ENCODE measurements at regions not wholly inside any gene's neighbourhood (a gene's known extent, or its start where the extent isn't known, plus 50 kb on each side); places are given as distances from the start of the nearest gene placed in this dataset.
A peak's percentile ranks its signal among the peaks of the same experiment; 100 is the strongest.
"Not testable (repeated sequence)": the region's sequence is repeated elsewhere in the genome, so short reads cannot be mapped to it uniquely, and the experiment has no call there.

DNA sequence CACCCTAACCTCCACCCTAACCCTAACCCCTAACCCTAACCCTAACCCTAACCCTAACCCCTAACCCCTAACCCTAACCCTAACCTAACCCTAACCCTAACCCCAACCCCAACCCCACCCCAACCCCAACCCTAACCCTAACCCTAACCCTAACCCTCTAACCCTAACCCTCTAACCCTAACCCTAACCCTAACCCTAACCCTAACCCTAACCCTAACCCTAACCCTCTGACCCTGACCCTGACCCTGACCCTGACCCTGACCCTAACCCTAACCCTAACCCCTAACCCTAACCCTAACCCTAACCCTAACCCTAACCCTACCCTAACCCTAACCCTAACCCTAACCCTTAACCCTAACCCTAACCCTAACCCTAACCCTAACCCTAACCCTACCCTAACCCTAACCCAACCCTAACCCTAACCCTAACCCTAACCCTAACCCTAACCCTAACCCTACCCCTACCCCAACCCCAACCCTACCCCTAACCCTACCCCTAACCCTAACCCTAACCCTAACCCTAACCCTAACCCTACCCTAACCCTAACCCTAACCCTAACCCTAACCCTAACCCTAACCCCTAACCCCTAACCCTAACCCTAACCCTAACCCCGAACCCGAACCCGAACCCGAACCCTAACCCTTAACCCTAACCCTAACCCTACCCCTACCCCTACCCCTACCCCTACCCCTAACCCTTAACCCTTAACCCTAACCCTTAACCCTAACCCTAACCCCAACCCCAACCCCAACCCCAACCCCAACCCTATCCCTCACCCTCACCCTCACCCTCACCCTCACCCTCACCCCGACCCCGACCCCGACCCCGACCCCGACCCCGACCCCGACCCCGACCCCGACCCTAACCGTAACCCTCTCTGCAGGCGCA is 186.2 kb upstream of the CHL1 start:
- DNase-seq (ENCODE audit: low spot score) = not testable (repeated sequence)

GRCh38 chr3:11734-12133 is 184.8 kb upstream of the CHL1 start:
- no peak for DNase-seq (ENCODE audit: low spot score)

GRCh38 chr3:14652-15051 is 181.9 kb upstream of the CHL1 start:
- peak; percentile 3 for DNase-seq (ENCODE audit: low spot score)

DNA sequence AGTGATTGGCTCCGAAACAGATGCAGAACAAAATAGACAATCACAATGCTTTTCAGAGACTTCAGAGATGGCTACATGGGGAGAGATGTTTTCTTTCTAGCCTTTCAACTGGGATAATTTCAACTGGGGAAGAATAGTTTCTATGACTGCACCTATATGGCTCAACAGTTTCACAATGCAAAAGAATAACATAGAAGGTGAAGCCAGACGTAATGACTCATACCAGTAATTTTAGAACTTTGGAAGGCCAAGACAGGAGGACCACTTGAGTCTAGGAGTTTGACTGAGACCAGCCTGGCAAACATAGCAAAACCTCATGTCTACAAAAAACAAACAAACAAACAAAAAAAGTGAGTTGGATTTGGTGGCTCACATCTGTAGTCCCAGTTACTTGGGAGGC is 180.2 kb upstream of the CHL1 start:
- DNase-seq (ENCODE audit: low spot score) = no peak

GRCh38 chr3:20421-20820 is 176.1 kb upstream of the CHL1 start:
- DNase-seq (ENCODE audit: low spot score) = no peak

DNA sequence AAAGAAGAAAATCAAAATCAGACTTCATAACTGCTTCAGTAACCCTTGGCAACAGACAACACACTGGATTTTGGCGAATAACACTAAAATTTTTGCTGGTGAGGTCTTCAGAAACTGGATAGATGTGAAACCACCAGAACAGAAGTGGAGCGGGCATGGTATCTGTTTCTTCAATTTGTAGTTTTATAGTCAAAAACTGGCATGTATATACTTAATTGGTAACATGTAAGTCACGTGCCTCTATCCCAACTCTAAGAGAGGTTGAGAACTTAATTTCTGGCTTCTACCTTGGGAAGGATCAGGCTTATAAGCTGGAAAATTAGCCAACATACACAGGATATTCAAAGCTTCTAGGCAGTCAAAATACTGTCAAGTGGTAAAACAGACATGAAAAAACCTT is 172.6 kb upstream of the CHL1 start:
- no peak for DNase-seq (ENCODE audit: low spot score)

- no peak for DNase-seq (ENCODE audit: low spot score)
Observed at GRCh38 chr3:25056-25455, 171.5 kb upstream of the CHL1 start.

- not testable (repeated sequence) for DNase-seq (ENCODE audit: low spot score)
Observed at GRCh38 chr3:35985-36384, 160.6 kb upstream of the CHL1 start.

DNA sequence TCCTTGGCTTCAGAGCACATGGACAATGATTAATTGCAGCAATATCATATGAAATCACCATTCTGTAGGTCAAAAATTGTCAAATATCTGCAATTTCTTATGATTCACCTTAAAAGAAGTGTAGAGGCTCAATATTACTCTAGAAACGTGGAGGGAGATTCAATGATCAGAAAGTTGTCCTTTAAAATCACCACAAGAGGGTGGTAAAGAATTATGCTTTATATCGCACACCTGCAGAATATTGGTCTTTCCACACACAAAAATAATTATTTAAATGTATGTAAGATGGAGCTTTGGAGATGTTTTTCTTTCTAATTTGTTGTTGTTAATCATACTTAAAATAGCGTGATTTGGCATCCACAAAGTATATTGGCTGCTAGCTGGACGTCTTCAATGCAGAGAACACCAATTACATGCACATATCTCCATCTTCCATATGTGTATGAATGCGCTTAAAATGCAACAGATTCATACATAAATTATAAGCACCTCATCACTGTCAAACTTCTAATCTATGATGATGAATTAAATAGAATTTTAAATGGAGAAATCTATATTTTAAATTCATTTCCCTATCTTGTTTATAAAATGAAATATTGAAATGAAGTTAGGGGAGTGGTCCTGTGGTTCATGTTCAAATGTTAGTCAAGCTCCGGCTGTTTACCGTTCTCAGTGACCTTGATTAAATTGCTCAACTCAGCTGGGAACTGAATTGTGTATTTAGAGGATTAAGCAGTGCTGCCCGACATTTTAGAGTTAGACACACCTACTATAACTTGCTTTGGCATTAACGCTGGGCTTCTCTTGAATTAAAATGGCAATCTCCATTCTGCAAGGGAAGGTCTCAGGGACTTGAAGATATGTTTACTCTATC is 153.5 kb upstream of the CHL1 start:
- DNase-seq (ENCODE audit: low spot score) = peak; percentile 53

GRCh38 chr3:44028-44676 is 152.4 kb upstream of the CHL1 start:
- DNase-seq (ENCODE audit: low spot score) = no peak

GRCh38 chr3:44941-45340 is 151.6 kb upstream of the CHL1 start:
- DNase-seq (ENCODE audit: low spot score) = not testable (repeated sequence)

GRCh38 chr3:46576-46975 is 150.0 kb upstream of the CHL1 start:
- DNase-seq (ENCODE audit: low spot score) = no peak

- DNase-seq (ENCODE audit: low spot score) = not testable (repeated sequence)
Observed at GRCh38 chr3:53441-53840, 143.1 kb upstream of the CHL1 start.

- no peak for DNase-seq (ENCODE audit: low spot score)
Observed at GRCh38 chr3:54240-54639, 142.3 kb upstream of the CHL1 start.

DNA sequence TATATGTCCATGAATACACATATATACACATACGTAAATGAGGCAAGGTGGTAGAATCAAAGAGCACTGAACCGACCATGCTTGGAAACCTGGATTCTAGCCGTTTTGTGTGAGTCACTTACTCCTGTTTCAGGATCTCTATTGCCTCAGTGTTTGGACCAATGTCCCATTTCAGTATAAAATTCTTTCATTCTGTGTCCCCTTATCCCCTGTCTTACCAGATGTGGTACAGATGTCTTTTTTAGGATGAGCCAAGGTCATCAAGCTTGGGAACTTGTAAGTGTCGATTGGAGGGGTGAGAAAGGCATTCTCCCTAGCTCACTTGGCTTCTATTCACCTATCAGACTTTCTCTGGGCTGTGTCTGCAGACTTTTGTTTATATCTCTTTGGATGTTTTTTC is 139.9 kb upstream of the CHL1 start:
- DNase-seq (ENCODE audit: low spot score) = no peak

DNA sequence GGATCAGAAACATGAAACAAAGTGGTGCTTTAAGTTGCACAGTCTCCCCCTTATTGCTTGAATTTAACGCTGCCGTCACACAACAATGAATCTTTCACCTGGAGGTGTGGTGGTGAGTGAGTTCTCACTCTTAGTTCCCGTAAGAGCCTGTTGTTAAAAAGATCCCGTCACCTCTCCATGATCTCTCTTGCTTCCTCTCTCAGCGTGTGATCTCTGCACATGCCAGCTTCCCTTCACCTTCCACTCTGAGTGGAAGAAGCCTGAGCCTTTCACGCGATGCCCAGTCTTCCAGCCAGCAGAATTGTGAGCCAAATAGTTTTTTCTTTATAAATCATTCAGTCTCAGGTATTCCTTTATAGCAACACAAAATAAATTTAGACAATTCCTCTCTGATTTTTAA is 136.7 kb upstream of the CHL1 start:
- no peak for DNase-seq (ENCODE audit: low spot score)

DNA sequence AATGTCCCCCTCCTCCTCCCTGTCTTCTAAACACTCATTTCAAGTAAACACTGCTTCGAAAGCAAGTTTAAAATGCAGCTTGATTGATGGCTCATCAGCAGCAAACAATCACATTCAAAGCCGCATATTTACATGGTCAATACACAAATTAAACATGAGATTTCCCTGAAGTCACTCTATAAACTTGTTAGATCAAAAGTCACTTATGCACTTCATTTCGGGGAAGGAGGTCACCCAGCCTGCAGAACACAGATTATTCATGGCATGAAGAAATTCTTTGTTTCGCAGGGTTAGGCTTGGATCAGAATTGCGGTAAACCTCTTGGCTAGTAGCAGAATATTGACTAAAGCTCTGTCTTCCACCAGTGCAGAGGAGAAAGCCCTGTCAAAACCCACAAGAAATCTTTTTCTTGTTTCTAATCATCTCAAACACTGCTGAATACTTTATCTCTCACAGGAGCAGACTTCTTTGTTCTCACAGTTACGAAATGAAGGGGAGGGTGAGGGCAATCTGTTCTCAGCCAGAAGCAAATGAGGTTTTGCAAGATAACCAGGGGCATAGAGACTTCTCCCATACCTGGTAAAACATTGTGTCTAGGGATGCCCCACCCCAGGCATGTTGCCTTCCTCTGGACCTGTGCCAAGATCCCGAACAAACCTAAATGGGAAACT is 133.3 kb upstream of the CHL1 start:
- no peak for DNase-seq (ENCODE audit: low spot score)

- no peak for DNase-seq (ENCODE audit: low spot score)
Observed at GRCh38 chr3:69690-70089, 126.9 kb upstream of the CHL1 start.

- DNase-seq (ENCODE audit: low spot score) = no peak
Observed at GRCh38 chr3:72776-73175, 123.8 kb upstream of the CHL1 start.

GRCh38 chr3:73271-73670 is 123.3 kb upstream of the CHL1 start:
- no peak for DNase-seq (ENCODE audit: low spot score)

DNA sequence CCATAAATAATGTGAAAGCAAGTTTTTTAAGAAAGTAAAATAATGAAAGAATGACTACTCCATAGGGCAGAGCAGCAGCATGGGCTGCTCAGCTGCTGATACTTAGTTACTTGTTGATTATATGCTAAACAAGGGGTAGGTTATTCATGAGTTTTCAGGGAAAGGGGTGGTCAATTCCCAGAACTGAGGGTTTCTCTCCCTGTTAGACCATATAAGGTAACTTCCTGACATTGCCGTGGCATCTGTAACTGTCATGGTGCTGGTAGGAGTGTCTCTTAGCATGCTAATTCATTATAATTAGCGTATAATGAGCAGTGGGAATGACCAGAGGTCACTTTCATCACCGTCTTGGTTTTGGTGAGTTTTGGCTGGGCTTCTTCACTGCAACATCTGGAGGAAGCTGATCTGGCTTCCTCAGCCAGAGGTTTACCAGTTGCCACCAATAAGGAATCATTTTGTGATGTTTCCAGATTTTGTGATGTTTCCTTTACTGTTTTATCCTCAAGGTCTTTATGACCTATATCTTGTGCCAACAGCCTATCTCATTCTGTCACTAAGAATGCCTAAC is 121.8 kb upstream of the CHL1 start:
- no peak for DNase-seq (ENCODE audit: low spot score)

GRCh38 chr3:75260-75659 is 121.3 kb upstream of the CHL1 start:
- peak; percentile 9 for DNase-seq (ENCODE audit: low spot score)
